Skeletal muscle tissue (tissue), 3 donors: ENCODE measurements at regions not wholly inside any gene's neighbourhood (a gene's known extent, or its start where the extent isn't known, plus 50 kb on each side); places are given as distances from the start of the nearest gene placed in this dataset.

Source experiments
- H3K27ac ChIP-seq: one replicate; pipeline ENCODE4 v1.7.0; 2013; ENCODE audit warnings: mild to moderate bottlenecking, low read depth, low read length, inconsistent platforms
- H3K27me3 ChIP-seq, 3 donors: one replicate each; pipeline ENCODE4 v1.7.0; 2013; ENCODE audit warnings: low read length in 3 of 3; ENCODE audit not compliant: control insufficient read depth in 3 of 3, insufficient read depth in 3 of 3
- H3K36me3 ChIP-seq, 3 donors: one replicate each; pipeline ENCODE4 v1.7.0; 2013; ENCODE audit warnings: low read length in 3 of 3; ENCODE audit not compliant: control insufficient read depth in 3 of 3, insufficient read depth in 3 of 3
- H3K4me1 ChIP-seq, 3 donors: one replicate each; pipeline ENCODE4 v1.7.0; 2013; ENCODE audit warnings: low read length in 3 of 3, mild to moderate bottlenecking in 3 of 3; ENCODE audit not compliant: control insufficient read depth in 3 of 3, insufficient read depth in 3 of 3
- H3K4me3 ChIP-seq, 3 donors: one replicate each; pipeline ENCODE4 v1.7.0; 2013; ENCODE audit warnings: low read length in 3 of 3
- H3K9ac ChIP-seq, 3 donors: one replicate each; pipeline ENCODE4 v1.7.0; 2013; ENCODE audit warnings: low read length in 3 of 3, mild to moderate bottlenecking in 3 of 3, moderate library complexity in 2 of 3, low read depth in 1 of 3
- H3K9me3 ChIP-seq, 3 donors: one replicate each; pipeline ENCODE4 v1.7.0; 2013; ENCODE audit warnings: low read length in 3 of 3; ENCODE audit not compliant: control insufficient read depth in 3 of 3
- donor health status: Osteomylitis.

DNA sequence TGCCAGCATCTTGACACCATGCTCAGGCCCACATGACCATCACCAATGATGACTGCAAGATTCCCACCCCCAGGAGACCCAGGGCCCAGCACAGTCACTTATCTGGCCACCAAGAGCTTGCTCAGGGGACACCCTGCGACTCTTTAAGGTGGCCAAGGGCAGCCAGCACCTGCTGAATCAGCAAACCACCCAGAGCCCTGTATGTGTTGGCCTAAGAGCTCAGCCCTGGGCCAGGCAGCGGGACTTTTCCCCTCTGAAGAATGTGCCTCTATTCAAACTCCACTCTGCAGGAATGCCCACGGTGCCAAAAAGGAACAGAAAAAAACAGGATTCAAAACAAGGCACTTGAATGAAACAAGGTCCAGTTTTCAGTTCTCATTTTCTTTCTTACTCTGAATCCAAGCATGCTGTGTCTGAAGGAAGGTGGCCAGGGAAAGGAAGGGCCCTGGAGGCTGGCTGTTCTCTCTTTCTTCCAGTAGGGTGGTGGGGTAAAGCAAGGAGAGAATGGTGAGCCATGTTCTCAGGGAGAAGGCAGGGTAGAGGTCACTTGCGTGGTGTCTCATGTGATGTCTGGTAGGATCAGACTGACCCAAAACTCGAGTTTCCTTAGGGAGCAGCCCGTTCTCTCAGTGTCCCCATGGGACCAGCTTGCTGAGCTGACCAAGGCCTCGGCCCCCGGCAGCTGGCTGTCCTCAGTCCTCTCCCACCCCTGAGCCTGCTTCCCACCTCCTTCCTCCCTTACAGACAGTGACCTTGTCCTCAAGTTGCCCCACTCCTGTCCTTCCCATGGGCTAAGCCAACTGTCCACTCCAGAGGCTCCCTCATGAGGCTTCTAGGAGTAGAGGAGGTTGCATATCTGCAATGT, 150.0 kb downstream of the RNF152 start:
- Histone ChIP-seq H3K4me1 (peaks cover 7 to 23% (median 17%) of the 10 kb centered on the region in 3 donors), H3K27ac (peak overlapping the region; percentile 52)

DNA sequence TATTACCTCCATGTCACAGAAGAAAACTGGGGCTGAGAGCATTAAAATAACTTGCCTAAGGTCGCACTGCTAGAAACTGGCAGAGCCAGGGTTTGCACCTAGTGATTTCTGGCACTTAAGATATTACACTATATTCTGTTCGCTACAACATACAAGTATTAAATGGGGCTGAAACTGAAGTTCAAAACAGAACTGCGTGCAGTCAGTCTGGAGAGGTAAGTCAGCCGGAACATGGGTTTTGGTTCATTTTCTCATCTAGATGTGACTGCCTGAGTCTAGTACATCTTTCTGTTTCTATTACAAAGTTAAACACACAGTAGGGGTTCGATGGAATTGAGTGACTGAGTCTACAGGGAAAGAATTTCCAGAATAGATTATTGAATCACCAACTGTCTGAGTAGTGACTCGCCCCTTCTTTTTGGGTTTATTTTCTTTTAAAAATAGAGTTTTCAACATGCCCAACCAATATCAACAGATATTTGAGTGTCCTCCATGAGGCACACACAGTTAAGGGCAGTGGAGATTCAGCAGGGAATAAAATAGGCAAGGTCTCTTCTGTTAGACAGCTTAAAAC, 150.8 kb downstream of the RNF152 start:
- no peaks in the 10 kb centered on the region for H3K9me3 ChIP-seq
- H3K4me3 ChIP-seq: no peak overlapping the region
- H3K4me1 ChIP-seq: peaks cover 7 to 23% (median 17%) of the 10 kb centered on the region in 3 donors
- no peak overlapping the region for H3K27ac ChIP-seq
- H3K9ac ChIP-seq: no peak overlapping the region
- no peaks in the 10 kb centered on the region for H3K27me3 ChIP-seq
- no peaks in the 10 kb centered on the region for H3K36me3 ChIP-seq

More for the DNA sequence above, 150.0 kb downstream of the RNF152 start:
- Histone ChIP-seq H3K27me3 (no peaks in the 10 kb centered on the region), H3K9me3 (no peaks in the 10 kb centered on the region), H3K36me3 (no peaks in the 10 kb centered on the region), H3K9ac (no peak overlapping the region), H3K4me3 (no peak overlapping the region)

DNA sequence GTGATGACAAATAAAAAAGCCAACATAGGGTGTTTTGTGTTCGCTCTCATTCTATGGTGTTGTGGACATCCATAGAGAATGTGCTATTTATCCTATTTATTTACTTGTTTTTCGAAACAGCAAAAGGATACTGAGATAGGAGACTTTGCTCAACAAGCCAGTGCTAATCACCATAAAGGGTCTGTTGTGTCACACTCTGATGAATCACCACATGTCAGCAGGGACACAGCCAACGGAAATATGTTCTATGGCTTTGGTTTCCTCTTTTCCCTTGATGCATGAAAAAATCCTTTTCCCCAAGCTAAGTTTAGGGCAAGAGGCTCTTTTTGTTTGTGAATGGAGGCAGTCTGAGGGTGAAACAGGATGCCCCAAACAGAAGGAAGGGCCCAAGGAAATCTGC, 154.3 kb downstream of the RNF152 start:
- no peaks in the 10 kb centered on the region for H3K36me3 ChIP-seq
- H3K4me1 ChIP-seq: peaks cover 11 to 17% (median 12%) of the 10 kb centered on the region in 3 donors
- H3K4me3 ChIP-seq: no peak overlapping the region
- peak overlapping the region; percentile 58 for H3K27ac ChIP-seq
- no peaks in the 10 kb centered on the region for H3K27me3 ChIP-seq
- no peak overlapping the region for H3K9ac ChIP-seq
- no peaks in the 10 kb centered on the region for H3K9me3 ChIP-seq

DNA sequence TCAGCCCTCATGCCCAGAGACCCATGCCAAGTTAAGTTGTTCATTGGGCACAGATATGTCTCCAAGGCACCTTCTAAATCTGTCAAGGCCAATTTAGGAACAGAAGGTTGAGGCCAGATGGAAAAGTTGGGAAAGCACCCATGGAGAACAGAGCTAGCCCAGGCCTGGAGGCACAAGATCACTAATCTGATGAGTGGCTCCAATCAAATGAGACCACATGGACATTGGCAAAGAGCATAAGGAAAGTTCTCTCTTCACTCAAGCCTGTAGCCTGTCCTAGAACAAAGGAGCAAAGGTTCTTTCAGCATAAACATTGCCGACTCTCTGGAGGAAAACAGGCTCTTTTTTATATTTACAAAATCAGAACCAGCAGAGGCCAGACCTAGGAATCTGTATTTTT, 154.8 kb downstream of the RNF152 start:
- Histone ChIP-seq H3K9ac (no peak overlapping the region), H3K36me3 (no peaks in the 10 kb centered on the region), H3K27me3 (no peaks in the 10 kb centered on the region), H3K4me1 (peaks cover 8 to 12% (median 12%) of the 10 kb centered on the region in 3 donors), H3K4me3 (no peak overlapping the region), H3K27ac (peak overlapping the region; percentile 58), H3K9me3 (no peaks in the 10 kb centered on the region)

DNA sequence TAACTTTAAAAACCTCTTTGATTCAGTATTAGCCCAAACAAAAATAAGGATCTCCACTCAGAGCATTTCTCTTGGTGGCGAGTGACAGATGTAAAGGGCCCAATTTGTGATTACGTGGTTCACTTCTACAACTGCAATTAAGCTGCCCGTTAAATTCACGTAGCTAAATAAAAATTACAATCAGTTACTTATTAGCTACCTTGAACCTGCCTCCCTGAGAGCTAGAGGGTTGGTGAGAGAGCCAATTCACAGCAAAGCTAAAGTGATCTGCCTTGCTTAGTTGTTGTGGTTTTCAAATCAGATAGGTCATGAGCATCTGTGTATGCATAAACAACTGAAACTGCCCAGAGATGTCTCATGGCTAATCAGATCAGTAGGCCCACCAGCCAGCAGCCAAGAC, 156.7 kb downstream of the RNF152 start:
- H3K4me3 ChIP-seq: no peak overlapping the region
- no peaks in the 10 kb centered on the region for H3K36me3 ChIP-seq
- peaks cover 6 to 20% (median 8%) of the 10 kb centered on the region in 3 donors for H3K4me1 ChIP-seq
- H3K27ac ChIP-seq: no peak overlapping the region
- no peak overlapping the region for H3K9ac ChIP-seq
- H3K27me3 ChIP-seq: no peaks in the 10 kb centered on the region
- H3K9me3 ChIP-seq: no peaks in the 10 kb centered on the region

DNA sequence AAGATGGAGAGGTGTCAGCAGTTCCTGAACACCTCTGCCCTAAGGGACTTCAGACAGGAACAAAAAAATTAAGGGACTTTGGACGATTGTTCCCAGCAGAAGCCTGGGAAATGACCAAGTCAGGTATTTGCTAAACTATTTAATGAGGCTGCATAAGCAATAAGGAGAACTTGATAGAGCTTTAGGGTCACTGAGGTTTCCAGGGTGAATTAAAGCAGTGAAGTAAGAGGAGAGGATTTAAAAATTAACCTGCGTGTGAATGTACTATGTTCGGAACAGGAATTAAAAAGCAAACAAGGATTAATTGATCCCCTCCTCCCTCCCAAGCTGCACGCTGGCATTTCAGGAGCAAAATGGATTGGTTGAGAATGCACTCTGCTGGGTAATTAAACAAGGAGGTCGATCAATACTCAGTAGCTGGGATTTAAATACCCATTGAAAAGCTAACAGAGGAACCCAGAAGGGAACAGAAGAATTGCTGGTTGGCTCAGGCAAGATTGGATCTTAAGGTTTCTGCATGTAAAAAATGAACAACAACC, 157.2 kb downstream of the RNF152 start:
- Histone ChIP-seq H3K4me3 (no peak overlapping the region), H3K4me1 (peaks cover 6 to 20% (median 8%) of the 10 kb centered on the region in 3 donors), H3K9me3 (no peaks in the 10 kb centered on the region), H3K9ac (no peak overlapping the region), H3K27ac (no peak overlapping the region), H3K36me3 (no peaks in the 10 kb centered on the region), H3K27me3 (no peaks in the 10 kb centered on the region)

DNA sequence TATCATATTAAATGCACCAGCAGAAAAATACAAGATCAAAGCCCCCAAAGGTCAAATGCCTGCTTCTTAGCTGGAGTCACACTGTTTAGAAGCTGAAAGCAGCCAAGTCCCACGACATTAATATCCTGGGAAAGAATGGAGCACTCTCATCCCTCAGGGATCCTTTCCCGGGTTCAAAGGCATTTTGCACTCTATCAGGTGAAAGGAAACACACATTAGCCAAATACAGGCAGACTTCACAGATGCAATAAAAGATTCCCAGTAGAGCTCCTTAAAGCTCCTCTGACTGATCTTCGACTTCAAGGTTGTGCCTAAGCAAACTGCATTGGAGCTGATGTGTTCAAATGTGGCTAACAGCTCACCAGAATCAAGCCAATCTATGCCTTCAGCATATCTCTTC, 158.4 kb downstream of the RNF152 start:
- peaks cover 6 to 20% (median 8%) of the 10 kb centered on the region in 3 donors for H3K4me1 ChIP-seq
- no peaks in the 10 kb centered on the region for H3K36me3 ChIP-seq
- H3K27ac ChIP-seq: peak overlapping the region; percentile 65
- no peak overlapping the region for H3K9ac ChIP-seq
- H3K27me3 ChIP-seq: no peaks in the 10 kb centered on the region
- no peaks in the 10 kb centered on the region for H3K9me3 ChIP-seq
- no peak overlapping the region for H3K4me3 ChIP-seq

DNA sequence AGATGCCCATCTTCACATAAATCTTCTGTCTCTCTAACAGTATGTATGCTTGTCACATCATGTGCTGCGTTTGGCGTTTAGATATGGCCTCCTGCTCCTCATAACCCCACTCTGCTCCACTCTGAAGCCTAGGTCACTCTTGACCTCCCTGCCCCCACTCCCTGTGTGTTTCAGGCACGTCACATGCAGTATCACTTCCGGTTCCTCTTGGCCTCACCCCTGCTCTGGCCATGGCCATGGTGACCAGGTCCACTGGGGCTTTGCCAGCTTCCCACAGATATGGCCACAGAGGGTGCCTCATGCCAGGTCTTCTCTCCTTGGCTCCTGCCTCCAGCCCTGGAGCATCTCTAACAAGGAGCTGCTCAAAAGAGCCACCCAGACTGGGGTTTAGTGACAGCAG, 160.0 kb downstream of the RNF152 start:
- Histone ChIP-seq H3K4me1 (peaks cover 0 to 20% (median 6%) of the 10 kb centered on the region in 3 donors), H3K9me3 (no peaks in the 10 kb centered on the region), H3K36me3 (no peaks in the 10 kb centered on the region), H3K9ac (no peak overlapping the region), H3K27me3 (no peaks in the 10 kb centered on the region), H3K27ac (peak overlapping the region; percentile 65), H3K4me3 (no peak overlapping the region)

DNA sequence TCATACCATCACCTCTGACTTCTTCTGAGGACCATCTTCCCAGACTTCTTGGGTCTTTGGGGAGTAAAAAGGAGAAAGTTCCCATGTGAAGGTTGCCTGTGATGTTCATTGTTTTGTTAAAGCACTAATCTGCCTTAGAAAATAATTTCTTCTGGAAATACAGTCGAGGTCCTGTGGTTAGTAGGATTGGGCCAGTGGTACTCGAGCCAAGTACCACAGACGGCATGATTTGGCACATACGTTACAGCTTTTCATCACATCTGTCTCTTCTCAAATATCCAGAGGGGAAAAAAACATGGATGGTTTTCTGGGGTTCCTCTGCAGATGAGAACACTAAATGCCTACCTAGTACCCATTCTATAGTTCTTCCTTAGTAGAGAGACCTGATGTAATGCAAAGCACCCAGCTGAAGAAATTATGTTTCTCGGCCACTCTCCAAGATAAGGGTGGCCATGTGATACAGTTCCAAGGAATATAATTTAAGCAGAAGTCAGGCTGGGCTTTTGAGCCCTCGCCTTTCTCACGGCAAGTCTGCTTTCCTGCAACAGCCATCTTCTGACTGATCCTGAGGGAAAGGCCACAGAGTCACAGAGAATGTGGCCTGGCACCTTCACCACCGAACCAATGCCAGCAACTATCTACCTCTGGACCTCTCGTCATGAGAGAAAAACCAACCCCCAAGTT, 161.0 kb downstream of the RNF152 start:
- H3K36me3 ChIP-seq: no peaks in the 10 kb centered on the region
- H3K9ac ChIP-seq: no peak overlapping the region
- H3K9me3 ChIP-seq: no peaks in the 10 kb centered on the region
- no peaks in the 10 kb centered on the region for H3K27me3 ChIP-seq
- H3K4me1 ChIP-seq: peaks cover 0 to 20% (median 6%) of the 10 kb centered on the region in 3 donors
- peak overlapping the region; percentile 65 for H3K27ac ChIP-seq
- no peak overlapping the region for H3K4me3 ChIP-seq
